ENCODE measurements at regions not wholly inside any gene's neighbourhood (a gene's known extent, or its start where the extent isn't known, plus 50 kb on each side); places are given as distances from the start of the nearest gene placed in this dataset.

DNA sequence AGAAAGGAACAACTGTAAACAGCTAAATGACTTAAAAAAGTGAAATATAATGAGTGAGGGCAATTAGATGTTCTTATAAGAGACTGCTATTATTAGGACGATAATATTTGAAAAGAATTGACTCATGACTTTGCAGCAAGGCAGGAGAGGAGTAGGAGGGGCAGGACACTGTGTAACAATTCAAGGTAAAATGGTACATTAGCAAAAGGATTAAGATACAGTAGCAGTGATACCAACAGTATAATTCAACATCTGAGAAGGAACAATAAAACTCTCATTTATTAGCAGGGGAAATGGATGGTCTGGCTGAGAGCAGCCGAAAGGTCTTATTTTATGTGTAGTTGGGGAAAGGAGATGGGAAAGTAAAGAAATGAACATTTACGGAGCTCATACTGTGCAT lies 315.5 kb upstream of the BOD1L1 start:
- no peak for DNase-seq

DNA sequence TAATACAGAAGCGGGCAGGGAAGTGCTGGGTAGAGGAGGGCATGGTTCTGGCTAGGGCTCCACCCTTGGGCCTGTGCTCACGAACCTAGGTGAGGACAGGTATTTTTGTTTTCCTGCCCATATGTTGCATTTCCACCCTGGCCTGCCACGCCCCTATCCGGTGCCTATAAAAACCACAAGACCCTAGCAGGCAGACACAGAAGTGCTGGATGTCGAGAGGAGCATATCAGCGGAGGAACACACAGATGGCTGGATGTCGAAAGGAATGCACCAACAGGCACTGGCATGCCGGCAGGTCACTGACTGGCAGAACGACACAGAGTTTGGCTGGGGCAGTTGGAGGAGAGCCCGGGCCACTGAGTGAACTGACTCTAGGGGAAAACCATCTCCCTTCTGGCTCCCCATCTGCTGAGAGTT lies 316.6 kb upstream of the BOD1L1 start:
- no peak for DNase-seq

DNA sequence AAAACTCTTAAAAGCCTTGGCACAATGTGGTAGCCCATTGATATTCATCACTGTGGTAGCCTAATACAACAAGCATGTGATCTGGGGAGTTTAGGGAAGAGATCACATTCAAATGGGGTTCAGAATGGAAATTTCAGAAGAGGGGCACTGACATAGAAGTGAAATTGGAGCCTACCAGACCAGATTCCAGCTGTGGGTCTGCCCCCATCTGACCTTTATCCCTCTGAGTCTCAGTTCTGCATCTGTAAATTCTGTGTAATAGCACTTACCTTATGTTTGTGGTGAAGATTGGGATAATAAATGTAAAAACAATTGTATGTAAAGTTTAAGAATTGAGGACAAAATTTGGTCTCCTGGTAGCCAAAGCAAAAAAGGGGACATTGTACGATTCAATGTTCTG lies 320.4 kb upstream of the BOD1L1 start:
- DNase-seq, result no peak

DNA sequence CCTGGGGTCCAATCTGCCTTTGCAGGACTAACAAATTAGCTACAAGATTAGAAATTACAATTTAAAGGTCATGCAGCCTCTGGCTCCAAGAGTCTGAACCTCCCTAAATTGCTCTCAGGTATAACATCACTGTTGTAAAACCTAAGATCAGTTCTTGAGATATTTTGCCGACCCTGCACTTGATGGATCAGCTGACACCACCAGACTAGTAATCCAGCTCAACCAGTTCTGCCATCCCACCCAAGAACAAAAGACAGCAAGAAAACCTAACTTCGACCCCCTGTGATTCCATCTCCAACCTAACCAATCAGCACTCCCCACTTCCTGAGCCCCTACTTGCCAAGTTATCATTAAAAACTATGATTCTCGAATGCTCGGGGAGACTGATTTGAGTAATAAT lies 323.0 kb upstream of the BOD1L1 start:
- no peak for DNase-seq

DNA sequence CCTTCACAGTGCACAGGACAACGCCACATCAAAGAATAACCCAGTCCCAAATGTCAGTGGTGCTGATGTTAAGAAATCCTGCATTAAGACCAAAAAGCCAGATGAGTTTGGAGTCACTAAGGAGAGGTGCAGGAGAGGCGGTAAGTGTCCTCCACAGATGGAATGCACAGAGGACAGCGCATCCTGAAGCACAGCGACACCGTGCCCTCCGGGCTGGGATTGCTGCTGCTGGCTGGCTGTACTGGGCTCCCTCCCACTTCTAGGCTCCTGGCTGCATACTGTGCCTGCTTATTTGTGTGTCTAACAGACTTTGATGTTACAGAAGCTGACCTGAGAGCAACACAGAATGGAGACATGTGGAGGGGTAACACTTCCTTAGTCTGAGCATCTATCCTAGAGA lies 325.6 kb upstream of the BOD1L1 start:
- DNase-seq, result no peak

DNA sequence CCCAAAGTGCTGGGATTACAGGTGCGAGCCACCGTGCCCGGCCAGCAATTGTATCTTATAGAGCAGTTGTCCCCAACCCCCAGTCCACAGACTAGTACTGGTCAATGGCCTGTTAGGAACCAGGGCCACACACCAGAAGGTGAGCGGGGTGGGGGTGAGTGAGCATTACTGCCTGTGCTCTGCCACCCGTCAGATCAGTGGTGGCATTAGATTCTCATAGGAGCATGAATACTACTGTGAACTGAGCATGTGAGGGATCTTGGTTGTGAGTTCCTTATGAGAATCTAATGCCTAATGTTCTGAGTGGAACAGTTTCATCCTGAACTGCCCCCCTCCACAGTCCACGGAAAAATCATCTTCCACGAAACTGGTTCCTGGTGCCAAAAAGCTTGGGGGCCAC lies 328.0 kb upstream of the BOD1L1 start:
- DNase-seq, result no peak

DNA sequence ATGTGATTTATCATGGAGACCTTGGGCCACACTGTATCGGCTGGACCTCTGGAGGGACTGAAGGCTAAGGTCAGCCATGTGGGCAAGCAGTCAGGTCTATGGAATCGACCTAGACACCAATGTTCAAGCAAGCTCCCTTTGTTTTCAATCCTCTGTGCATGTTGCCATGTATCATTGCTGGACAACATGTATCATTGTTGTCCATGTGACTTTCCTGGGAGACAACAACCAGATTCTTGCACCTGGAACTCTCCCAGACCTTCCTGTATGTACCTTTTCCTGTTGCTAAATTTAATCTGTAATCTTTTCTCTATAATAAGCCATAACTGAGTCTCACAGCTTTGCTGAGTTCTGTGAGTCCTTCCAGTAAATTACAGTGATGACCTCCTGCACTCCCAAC lies 329.4 kb upstream of the BOD1L1 start:
- no peak for DNase-seq

DNA sequence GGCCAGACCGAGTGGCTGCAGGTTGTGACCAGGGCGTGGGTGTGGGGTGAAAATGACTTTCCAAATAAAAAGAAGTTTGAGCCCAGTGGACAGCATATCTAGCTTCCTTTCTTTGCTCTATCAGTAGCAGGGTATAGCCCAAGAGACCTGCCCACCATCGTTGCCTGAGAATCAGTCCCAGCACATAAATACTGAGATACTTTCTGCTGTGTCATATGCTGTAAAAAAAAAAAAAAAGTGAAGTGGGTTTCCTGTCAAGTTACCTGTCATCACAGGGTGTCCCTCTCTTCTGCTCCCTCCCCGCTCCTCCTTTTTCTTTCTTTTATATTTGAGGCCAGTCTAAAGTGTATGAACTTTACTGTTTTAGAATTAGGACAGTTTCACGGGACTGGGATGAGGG lies 330.3 kb upstream of the BOD1L1 start:
- no peak for DNase-seq

DNA sequence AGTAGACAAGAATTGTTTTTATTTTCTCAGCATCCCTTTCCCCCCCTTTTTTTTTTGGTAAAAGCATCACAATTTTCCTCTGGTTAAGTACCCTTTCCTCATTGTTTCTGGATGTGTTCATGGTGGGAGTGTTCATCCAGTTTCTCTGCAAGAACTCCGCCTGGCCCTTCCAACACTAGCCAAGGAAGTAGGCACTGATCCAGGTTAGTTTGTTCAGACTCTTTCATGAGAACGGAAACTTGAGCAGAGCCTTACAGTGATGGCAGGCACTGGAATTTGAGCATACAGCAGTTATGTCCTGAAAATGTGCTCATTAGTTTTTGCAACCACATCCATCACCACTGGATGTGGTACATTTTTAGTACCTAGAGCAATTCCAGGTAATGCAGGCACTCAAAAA lies 336.1 kb upstream of the BOD1L1 start:
- no peak for DNase-seq

DNA sequence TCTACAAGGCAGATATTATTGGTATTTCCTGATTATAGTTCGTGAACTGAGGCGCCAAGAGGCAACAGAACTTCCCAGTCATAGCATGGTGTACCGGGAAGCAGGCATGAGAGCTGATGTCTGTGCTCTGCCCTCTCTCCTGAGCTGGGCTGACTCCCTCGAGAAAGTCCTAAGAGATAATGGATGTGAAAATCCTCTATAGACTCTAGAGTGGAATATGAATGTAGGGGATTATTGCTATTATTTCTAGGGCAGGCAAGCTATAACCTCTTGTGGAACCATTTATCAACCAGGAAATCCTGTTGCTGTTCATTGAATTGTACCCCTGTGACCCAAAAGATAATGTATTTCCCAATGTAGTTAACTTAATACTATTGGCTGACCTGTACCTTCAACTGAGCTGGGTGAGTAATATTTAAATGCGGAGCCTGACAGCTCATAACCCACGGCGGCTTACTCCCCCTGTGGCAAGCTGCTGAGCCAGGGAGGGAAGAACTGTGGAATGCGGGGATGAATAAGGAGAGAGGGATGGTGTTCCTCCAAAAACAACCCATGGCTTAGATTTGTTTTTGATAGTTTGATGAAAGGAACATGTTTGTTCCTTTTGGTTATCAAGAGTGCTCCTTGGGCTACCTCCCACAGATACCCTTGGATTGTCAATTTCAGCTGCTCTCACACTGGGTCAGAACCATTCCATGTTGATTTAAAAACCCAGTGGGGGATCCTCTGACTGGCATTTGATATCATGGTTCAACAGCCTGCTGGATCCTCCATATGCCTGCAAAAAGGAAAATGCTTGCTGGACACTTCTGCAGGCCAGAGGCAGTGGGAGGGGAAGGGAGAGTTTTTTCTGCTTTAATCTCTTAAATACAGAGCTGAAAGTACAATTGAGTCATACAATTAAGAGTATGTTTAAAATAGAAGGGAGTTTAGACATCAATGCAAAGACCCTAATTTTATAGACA lies 339.0 kb upstream of the BOD1L1 start:
- no peak for DNase-seq

DNA sequence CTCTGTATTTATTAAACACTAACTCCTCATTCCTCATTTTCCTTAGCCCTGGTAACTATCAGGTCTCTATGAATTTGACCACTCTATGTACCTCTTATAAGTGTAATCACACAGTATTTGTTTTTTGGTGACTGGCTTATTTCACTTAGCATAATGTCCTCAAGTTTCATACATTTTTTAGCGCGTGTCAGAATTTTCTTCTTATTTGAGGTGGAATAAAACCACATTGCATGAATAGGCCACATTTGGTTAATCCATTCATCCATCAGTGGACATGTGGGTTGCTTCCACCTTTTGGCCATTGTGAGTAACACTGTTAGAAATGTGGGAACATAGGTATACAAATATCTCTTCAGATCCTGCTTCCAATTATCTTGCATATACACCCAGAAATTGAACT lies 341.2 kb upstream of the BOD1L1 start:
- DNase-seq, result no peak

DNA sequence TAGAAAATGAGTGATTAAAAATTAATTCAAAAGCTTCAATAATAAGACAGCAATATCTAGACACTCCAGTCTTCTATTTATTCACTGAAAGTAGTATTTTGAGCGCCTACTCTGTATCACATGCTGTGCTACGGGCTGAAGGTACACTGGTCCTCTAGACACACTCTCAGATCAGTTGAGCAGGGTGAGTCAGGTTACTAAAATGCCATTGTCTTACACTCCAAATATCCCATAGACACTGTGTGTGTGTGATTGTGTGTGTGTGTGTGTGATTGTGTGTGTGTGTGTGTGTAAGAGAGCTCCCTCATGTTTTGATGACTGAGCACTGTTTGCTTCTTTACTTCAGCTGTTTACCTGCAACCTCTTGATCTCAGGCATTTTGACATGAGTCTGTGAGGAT lies 342.8 kb upstream of the BOD1L1 start:
- no peak for DNase-seq

DNA sequence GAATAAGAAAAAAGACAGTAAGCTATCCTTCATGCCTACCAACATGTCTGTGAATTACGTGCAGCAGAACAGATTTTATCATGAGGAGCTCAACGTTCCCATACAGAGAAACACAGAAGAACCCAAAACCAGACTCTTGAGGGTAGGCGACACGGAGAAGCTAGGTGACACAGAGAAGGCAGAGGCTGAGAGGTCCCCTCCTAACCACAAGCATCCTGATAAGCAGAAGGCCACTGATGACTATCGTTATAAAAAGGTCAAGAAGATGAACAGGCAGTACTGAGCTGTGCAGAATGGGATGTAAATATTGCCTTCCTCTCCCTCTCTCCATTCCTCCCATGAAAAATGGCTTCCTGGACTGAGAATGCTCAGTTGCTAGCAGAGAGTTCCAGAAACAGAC lies 350.2 kb upstream of the BOD1L1 start:
- no peak for DNase-seq

DNA sequence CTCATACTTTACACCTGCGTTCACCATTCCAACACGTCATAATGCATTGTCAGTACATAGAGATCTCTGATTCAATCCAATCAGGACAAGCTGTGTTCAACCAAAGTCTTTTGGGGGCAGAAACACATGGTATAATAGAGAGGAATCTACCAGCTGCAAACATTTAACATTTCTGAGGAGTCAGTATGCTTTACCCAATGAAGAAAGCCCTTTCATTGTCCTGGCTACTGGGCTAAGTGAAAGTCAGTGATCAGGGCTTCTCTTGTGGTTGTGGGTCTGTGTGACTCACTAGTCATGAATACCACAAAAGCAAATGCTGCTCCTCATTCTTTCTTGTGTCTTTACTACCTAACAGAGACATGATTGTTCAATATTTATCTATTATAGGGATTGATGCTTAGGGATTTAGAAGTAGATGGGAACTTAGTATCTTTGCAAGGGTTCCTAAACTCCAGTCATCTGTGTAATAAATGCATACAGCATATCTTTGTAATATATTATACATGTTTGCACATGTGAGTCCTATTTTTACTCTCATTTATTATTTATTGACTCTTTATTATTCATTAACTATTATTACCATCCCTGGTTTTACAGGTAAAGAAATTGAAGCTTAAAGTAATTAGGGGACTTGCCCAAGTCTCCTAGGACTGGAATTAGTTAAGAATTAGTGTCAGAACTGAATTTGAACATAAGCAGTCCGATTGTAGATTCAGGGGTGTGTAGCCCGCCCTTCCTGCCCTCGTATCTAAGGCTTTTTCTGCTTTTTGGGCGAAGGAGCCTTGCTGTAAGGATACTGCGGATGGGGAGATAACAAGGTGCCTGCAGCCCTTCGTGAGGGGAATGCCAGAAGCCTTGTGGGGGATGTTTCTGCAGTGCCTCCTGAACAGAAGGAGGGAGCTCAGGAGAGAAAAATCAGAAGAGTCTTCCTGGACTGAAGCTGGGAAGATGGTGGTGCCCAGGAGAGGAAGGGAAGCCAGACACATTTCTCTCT lies 353.1 kb upstream of the BOD1L1 start:
- no peak for DNase-seq

DNA sequence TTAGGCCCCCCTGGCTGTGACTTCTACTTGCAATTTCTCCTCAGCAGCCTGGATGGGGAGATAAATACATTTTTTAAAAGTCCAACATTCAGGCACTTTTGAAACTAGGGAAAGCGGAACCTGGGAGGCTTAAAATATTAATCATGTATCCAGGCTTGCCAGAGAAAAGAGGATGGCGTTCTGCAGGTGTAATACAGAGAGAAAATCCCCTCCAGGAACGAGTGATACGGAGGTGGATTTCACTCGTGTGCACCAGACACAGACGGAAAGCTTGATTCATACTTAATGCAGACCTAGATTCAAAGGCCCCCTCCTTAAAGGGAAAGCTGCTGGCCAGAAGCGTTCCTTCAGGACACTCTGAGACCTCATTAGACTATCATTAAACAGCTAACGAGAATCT lies 354.0 kb upstream of the BOD1L1 start:
- DNase-seq, result no peak

DNA sequence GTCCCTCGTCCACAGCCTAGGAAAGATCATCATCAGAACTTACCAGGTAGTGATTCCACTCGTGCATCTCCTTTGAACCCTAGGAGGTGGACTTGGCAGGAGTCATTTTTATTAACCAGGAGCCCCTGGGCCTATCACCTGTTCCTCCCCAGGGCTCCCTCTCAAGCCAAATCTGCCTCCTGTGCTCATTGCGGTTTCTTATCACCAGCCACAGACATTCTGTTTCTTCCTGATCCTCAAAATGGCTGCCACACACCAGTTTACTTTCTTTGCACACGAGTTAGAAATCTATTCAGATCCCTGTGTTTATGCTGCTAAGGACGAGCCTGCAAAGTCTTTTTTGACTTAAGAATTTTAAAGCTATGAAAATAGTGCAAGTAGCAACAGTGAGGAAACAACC lies 354.5 kb upstream of the BOD1L1 start:
- DNase-seq, result no peak

DNA sequence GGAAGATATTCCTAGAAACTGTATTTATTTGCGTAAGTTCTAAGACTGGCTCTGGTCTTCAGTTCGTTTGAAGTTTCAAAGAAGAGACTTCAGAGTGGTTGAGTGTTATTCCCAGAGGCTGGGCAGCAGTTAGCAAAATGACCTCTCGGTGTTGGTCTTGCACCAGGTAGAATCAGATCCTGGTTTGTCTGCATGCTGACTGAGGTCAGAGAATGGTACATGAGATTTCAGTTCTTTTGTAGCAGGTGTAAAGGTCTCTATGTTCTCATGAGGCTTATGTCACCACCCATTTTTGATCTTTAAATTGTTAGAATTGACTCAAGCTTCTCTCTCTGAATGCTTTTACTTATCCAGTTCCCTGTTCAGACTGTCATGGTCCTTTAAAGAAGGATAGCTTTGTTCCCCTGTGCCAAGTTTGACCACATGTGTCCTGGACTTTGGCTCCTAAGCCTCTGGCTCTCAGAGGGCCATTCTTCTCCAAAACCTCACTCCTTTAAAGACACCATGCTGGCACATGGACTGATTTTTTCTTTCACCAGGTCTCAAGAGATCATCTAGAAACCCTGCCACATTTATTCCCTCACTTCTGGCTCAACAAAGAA lies 355.8 kb upstream of the BOD1L1 start:
- no peak for DNase-seq

DNA sequence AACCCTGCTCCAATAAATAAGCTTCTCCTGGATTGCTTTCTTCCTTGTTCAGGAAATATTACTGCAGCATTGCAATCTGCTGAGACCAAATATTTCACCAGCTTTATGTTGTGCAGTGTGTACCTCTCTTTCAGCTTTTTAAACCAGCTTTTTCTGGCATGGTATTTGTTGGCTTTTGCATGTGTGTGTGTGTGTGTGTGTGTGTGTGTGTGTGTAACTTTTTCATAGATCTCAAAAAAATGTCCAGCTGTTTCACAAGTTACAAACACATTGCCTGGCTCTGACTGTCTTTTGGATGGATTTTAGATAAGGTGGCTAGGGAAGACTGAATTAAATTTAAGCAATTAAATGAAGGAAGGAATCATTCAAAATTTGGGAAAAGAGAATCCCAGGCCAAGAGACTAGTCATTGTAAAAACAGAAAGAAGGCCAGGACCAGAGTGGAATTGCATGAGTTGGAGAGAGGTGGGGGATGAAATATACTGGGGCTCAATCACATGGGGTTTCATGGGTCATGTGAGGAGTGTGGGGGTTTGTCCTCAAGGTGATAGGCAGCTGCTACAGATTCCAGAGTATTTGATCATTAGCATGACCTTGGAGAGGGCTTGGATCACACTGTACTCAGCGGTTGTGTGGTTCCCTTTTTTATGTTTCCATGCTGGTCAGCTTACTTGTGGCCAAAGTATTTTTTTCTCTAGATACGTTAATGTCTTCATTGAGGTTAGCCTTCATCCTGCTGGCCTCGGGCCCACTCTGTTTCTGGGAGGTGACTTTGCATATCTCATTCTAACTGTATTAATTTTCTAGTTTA lies 357.7 kb upstream of the BOD1L1 start:
- no peak for DNase-seq

DNA sequence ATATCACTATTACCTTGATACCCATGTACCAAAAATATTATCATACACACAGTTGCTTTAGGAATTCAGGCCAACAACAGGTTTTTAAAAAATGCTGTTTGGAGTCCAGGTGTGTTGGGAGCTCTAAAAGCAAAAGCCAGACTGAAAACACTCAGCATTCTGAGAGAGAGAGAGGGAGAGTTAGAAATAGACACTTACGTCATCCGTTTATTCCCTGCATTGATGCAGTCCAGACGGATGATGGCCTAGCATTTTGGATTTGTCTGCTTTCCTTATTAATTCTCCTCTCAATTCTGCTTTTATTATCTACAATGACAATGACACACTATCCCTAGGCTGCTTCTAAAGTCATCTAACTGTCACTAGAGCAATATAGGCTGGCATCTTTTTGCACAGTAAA lies 358.3 kb upstream of the BOD1L1 start:
- no peak for DNase-seq

DNA sequence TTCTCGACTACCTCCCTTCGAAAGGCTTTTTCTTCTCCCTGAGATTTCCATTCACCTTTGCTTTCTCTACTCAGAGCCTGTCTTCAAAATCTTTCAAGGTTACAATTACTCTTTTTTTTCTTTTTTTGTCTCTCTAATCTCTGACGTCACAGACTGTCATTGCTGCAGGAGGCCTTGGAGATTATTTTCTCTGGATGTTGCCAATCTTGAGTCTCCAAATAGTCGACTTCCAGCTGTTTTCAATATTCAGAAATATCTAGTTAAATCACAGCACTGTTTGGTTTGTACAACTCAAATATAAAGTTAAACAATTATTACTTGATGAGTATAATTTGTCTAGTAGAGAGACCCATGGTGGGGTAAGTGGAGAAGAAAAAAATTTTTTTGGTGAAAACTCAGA lies 359.0 kb upstream of the BOD1L1 start:
- no peak for DNase-seq

DNA sequence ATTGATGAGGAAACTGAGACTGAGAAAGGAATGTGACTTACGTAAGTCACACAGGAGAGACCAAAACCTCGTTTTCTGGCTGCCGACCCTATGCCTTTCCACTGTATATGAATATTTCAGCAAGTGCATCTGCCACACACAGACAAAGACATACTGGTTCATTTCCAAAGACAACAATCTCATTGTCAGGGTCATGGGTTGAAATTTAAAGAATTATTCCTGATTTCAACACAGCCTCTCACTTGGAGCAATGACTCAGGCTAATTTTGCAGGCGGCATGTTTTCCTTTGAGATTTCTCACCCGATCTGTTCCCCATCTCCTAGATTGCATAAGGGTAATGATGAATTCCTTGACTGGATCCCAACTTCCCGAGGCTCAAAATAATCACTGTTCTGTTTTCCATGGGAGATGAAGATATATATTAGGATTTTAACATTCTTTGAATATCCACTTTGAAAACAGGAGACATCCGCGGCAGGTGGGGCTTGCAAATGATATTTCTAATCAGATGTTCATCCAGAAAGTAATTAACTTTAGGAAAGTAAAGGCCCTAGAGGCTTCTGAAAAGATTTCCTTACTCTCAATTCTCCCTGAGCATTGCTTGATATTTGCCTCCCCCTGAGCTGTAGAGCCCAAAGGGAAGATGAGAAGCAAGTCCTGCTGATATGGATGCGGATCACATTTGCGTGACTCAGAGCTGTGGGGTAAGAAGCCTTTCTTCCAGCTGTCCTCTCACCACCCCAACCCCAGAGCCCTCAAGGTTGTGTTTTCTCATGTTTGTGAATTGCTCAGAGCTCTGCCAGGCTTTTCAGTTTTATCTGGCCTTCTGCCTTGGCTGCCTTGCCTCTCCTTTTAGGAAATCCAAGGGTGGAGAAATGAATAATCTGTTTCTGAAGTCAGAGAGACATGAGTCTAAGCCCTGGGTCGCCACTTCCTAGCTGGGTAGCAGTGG lies 361.1 kb upstream of the BOD1L1 start:
- no peak for DNase-seq
